Fibroblast of skin of left biceps (primary cell): ENCODE measurements at regions not wholly inside any gene's neighbourhood (a gene's known extent, or its start where the extent isn't known, plus 50 kb on each side); places are given as distances from the start of the nearest gene placed in this dataset.

Source experiments
- DNase-seq, 2 experiments: peaks; one replicate each; pipeline ENCODE4 v3.0.0-alpha.2; 2013; ENCODE audit warnings: low read depth in 2 of 2

DNA sequence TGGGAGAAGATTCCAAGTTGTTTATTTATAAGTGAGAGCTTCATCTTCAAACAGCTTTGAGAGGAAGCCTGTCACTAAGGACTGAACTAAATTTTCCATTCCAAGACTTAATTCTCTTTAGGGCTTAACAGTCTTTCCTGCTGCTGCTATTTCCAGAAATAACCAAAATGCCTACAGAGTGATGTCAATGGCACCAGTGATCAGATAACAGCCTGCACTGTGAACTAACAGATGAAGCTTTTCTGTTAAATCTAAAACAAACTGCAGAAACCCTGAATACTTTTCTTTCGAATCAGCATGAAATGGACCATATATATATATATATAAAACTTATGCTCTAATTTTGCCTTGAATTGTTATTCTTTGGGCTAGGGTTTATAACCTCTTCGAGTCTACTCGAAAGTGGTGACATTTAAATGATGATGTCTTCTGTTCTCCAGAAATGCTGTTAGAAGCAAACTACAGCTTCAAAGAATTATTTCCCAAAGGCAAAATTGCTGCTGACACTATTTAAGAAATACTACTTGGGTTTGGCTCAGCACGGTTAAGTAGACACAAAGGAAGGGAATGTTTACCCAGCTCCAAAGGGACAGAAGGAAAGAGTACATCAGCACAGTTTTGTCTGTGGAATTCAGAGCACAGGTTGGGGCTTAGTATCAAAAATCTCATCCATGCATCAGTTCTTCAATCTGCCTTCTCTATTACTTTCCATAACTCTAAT, 238.5 kb upstream of the LRRN1 start:
- DNase-seq = peak; percentile 40 to 48

DNA sequence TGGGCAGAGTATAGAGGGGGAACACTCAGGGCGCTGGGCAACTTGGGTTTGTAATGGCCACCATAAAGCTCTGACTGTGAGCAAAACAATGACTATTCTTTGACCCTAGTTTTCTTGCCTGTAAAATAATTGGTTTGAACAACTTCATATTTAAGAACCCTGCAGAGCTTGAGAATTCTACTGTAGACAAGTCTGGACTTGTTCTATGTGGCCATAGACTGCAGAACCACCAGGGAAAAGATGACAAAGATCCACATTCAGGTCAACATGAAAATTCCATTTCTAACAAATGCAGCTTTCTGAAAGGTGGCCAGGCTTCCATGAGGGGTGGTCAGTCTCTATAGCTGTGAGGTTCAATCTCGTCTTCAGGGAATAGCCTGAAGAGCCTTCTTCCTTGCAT, 239.4 kb upstream of the LRRN1 start:
- no peak for DNase-seq

DNA sequence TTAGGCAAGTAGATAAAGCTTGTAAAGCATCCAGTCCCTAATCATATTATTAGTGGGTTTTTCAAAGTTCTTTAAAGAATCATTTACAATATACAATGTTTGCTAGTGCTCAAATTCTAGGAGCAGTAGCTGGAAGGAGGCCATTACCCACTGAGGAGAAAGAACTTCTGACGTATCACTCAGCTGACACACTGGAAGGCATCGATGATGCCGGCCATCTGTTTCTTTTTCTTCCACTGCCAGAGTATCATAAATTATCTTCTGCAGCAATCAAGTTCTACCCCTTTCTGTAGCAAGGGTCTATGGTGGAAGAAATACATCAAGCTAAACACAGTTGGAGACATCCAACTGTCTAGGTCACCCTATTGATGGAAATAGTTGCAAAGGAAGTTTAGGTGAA, 243.2 kb upstream of the LRRN1 start:
- DNase-seq = no peak

DNA sequence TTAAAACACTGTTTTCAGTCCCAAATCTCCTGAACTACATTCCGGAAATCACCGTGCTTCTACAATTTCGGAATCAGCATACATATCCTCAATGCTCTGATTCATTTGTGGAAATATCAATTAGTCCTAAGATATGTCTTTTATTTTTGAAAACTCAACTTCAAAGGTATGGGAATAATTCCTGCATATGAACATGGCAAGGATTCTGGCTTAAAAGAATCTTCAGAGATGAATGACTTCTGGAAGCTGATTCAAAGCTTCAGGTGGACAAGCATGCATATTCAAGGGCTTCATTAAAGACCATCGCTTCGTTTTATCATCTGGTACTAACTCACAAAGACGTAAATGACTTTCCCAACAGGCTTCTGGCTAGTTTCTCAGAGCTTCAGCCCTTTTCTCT, 246.0 kb upstream of the LRRN1 start:
- no peak for DNase-seq

DNA sequence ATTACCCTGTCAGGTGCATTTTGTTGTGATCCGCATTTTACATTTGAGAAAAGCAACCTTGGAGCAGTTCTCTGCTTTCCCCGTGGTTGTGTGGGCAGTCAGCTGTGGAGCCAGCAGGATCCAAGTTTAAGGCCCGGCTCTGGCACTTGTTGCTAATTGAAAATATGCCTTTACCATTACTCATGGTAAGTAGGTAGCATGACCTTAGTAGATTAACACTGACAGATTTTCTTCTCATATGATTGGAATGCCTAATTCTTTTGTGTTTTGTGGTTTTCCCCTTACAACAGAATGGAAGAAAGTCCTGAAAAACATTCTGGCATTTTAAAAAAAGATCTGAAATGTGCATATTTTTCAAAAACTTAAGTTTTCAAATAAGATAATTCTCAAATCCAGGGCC, 246.5 kb upstream of the LRRN1 start:
- peak; percentile 12 to 18 for DNase-seq

DNA sequence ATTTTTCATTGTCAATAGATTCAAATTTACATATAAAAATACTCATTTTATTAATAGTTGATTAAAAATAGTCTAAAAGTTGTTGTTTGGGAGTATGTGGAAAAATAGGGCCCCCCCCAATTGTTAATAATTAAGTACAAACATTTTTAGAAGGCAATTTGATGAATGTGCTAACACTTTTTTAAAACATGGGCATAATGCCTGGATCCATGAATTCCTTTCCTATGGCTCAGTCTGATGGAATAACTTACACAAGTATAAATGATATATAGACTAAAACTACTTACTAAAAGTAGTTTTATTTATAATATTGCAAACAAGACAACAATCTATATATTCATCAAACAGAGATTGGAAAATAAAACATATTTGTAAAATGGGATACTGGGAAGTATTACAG, 247.2 kb upstream of the LRRN1 start:
- peak in 1 of 2 experiments; percentile 9 for DNase-seq

DNA sequence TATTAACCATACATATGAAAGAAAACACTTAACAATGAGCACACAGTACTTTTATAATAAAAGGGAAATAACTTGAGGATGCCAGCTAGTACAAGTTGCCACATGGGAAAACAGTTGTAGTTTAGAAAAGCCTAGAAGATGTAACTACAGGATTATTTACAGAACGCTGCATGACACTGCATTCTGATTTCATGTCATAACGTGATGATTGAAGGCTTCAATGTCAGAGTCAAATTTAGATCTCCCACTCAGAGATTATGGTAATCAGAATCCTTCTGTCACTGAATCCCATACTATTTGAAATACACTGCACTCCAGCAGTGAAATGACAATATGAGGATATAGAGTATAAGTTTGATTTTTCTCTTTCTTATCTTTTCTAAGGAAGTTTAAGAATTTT, 253.9 kb upstream of the LRRN1 start:
- no peak for DNase-seq

DNA sequence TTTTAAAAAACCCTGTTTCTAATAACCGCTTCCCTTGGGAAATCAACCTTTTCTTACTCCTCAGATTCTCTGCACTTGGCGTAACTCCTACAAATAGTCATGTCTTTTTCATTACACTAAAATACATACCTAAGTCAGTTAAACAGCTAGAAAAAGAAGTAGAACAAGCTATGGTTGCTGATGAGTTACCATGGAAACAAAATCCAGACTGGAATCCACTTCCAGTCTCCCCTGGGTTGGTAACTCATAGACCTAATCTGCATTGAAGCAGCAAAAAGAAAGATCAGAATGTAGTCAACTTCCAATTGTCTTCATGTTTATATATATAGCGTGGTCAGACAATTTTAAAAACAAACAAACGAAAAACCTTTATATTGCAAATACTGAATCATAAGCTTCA, 260.8 kb upstream of the LRRN1 start:
- no peak for DNase-seq

DNA sequence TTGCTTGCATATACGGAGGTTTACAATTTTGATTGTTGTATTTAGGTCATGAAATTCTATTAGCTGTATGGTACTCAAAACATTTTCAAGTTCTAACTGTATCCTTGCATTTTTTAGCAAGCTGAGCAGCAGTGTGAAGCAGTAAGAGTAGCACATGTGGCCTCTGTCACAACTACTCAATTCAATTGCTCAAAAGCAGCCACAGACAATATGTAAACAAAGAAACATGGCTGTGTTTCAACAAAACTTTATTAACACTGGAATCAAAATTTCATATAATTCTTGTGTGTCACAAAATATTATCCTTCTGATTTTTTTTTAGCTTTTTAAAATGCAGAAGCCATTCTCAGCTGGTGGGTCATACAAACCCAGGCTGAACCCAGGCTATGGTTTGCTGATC, 266.7 kb upstream of the LRRN1 start:
- no peak for DNase-seq

DNA sequence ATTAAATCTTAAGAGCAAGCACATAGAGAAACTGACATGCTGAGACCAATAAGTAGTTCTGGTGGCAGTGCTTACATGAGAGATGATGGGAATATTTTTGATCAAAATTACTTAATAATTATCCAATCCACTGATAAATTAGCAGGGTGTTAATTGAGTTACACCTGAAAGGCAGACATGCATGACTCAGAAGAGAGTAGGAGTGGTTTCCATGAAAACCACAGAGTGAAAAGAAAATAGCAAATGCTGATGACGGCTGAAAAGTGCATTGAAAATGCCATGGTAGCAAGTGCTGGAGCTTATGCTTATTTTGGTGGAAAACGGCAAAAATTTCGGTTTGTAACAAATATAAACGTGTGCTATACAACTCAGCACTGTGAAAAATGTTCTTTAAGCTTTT, 267.8 kb upstream of the LRRN1 start:
- no peak for DNase-seq

DNA sequence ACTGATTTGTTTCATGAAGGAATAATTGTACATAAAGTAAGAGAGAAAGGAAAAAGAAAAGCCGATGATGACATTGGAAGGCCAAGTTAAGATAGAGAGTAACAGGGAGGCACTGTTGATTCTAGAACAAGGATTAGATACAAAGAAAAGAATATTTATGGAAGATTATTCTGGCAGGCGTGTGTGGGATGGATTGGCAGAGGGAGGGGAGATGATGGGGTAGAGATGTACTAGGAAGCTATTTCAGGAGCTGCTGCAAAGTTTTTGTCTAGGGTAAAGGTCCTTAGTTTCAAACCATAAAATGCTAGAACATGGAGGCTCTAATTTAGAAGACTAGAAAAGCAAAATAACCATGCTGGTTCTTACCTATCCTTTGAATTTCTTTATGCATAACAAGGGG, 280.0 kb upstream of the LRRN1 start:
- DNase-seq = no peak

DNA sequence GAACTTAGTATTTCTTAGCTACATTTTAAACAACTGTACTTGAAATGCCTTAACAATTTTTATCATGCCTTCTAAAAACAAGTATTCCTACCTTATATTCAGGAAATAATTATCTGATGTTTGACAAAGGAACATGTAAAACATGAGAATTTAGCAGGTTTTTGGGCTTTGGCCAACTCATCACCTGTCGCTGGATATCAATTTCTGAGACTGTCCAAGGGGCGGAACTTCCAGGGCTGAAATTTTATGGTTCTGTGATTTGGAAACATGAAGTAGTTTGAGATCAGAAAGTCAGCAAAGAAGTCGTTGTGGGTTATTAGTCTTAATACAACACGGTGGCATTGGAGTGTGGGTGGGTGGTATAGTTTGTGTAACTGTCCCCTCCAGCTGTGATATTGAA, 282.2 kb upstream of the LRRN1 start:
- no peak for DNase-seq

DNA sequence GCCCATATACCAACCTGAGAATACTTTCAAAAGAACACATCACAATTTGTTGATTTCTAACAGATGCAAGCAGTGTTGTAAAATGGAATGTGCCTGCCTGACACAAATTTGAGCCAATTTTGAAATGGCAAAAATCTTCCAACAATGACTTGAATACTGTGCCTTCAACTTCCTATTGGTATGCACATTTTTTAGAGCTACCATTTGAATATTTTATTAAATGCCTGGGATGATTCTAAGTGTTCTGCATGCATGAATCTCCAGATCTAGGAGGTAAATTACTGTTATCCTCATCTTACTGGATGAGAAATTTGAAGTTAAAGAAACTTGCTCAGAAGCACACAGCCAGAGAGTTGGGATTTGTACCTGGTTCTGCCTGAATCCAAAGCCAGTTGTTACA, 282.8 kb upstream of the LRRN1 start:
- DNase-seq = no peak

DNA sequence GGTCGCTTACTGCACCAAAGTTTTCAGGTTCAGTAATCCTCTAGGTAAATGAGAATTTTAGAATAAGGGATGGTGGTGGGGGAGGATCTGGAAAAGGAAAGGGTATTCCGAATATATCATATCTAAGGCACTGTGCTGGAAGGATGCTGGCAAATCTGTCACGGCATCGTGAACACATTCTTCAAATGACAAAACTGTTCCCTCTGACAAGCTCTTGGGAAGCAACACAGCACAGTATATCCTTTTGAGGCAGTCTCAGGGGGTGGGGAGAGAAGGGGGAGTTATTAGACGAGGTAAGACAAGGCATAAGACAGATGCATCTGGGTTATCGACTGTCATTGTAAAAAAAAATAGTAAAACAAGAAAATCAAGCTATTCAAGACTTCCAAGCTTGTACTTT, 289.6 kb upstream of the LRRN1 start:
- DNase-seq = no peak

DNA sequence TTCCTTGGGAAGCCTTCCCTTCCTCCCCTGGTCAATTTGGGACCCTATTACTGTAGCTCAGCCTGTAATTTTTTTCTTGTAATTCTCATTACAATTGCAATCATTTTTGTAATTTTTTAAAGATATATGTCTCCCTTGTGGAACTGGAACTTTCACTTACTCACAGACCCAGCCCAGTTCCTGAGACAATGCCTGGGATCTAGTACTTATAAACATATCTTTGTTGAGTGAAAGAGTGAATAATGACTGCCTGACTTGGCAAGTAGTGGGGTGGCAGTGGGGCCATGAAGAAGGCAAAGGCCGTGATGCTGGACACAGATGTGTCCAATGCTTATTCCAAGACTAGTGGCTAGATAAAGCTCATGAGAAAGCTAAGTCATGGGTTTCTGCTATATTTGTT, 294.5 kb upstream of the LRRN1 start:
- DNase-seq = no peak

DNA sequence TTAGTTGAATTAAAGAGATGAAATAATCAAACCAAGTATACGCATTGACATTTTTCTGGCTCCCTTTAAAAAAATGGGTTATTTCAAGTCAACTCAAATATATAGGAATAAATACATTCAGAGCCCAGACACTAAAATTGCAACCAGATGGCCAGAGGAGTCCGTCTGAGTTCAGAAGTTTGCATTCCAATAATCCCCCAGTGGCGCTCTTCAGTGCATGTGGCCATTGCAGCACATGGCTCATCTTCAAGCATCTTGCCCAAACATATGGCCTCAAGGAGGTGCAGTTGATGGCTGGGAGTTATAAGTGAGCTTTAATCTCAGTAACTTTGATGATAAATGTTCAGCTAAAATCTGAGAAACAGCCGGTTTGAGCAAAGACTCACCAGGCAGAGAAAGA, 295.8 kb upstream of the LRRN1 start:
- peak; percentile 11 to 15 for DNase-seq

DNA sequence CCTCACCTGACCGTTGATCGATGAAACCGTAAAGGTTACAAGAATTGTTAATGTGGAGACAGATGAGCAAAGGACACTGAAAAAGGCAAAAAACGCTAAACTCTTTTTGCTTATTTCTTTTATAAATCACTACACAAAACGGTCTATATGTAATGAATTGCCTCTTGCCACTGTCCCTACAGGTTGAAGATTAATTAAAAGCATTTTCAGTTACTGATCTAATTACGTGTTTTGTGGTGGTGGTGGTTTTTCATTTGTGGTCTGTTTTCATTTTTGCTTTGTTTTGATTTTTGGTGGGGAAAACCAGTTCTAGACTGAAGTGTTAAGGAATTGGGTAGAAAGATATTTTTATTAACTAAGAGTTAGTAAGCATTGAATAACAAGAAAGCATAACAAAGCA, 299.2 kb upstream of the LRRN1 start:
- no peak for DNase-seq

DNA sequence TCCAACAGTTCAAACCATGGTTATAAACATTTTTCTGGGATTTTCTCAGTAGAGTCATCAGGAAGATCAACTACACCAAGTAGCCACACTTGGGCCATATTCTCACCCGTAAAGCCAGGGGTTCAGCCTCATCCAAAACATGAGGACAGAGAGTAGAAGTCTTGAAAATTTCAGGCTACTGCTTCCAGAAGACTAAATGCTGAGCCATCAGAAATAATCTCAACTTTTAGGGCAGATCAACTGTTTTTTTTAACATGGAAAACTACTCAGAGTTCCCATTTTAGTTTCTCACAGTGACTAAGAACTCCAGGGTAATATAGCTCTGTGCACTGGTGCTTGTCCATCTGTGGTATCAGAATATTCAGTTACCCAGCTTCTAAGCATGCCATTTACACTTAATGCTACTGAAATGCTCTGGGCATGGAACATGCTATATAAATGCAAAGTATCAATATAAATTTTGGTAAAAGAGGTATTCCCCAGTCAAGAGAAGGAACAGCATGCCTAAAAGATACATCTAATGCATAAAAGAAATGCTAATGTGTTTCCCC, 300.1 kb upstream of the LRRN1 start:
- DNase-seq = no peak

DNA sequence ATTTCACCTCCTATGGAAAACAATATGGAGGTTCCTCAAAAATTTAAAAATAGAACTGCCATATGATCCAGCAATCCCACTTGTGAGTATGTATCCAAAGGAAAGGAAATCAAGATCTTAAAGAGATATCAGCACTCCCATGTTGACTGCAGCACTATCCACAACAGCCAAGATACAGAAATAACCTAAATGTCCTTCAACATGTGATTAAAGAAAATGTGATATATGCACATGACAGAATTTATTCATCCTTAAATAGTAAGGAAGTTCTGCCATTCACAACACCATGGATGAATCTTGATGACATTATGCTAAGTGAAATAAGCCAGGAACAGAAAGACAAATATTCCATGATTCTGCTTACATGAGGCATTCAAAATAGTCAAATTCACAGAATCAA, 303.6 kb upstream of the LRRN1 start:
- no peak for DNase-seq

DNA sequence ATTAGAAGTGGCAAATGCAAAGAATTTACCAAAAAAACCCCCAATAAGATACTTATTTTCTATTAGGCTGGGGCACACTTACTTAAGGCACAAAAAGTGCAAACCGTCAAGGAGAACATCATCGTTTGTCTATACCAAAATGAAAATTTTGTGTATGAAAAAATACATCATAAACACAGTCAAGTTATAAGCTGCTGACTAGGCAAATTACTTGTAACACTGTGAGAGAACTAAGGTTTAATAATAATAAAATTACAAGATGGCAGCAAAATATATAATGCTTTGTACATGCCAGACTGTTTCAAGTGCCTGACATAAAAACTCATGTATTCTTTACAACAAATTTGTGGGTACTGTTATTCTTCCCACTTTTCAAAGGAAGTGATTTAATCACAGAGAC, 297.2 kb upstream of the CRBN start:
- no peak for DNase-seq

DNA sequence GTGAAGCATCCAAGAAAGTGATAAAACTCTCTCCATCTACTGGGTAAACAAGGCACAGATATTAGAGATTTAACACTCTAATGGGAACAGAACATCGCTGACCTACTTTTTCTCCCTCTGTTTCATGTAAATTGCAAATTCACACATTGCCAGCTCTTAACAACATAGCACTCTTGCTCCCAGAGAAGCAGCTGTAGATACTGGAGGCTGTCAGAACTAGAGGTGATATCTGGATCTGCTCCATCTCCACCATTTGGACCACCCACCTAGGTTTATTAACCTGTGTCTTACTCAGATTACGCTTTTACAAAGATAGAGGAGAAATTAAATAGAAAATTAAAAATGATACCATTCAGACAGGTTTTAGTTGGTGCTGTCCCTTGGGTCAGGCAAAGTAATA, 289.1 kb upstream of the CRBN start:
- no peak for DNase-seq

DNA sequence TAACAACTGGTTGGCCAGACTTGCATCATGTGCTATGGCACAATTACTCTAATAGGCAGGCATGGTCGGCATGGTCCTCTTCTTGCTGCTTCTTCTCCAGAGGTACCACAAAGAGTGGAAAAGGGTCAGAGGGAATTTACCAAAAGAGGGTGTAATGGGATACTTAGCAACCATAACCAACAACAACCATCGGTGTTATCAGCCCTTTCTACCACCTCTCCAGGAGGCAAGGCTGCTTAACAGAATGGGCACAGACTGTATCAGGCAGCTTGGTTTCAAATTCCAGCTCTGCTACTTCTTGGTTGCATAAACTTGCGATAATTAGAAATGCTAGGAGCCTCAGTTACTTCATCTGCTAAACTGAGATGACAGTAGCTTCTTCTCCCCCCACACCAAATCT, 284.6 kb upstream of the CRBN start:
- no peak for DNase-seq

DNA sequence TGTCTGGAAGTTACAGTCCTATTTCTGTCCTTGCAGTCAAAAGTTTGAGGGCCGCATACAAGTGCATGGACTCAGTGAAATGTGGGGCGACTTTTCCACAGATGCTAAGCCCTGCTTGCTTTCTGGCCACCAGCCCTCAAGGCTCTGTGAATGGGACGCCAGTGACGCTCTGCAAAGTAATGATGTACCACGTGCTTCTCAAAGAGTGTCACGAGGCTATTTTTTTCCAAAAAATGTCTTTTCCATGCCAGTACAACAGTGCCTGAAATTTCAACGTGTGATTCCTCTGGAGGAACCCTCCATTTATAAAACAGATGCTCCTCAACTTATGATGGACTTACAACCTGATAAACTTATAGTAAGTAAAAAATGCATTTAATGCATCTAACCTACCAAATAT, 281.8 kb upstream of the CRBN start:
- no peak for DNase-seq

DNA sequence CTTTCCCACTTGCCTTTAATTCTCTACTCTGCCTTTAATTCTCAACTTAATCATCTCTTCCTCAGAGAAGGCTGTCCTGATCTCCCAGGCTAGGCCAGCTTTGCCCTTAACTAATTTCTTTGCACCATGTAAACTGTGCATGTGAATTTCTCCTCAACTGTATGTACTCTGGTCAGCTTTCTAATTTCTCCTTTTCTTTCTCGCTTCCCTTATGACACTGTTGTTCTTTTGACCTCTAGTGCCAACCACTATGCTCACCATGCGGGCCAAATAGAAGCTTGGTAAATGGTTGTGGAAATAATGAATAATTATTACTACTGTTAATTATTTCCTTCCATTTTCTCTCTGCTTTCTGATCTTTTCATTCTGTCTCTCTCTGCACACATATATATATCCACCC, 269.0 kb upstream of the CRBN start:
- DNase-seq = no peak
